MM.1S (cell line): ENCODE measurements at regions not wholly inside any gene's neighbourhood (a gene's known extent, or its start where the extent isn't known, plus 50 kb on each side); places are given as distances from the start of the nearest gene placed in this dataset.

Source experiments
- DNase-seq: peaks from one replicate; pipeline ENCODE4 v3.0.0-alpha.2; 2015
- H2AFZ ChIP-seq: fragments of 300-600 bp; sonication (generic); 2 replicates; pipeline ENCODE4 v1.6.0; 2016; ENCODE audit warnings: antibody characterized with exemption, low read length
- H3F3A ChIP-seq: fragments of 300-600 bp; sonication (generic); 2 replicates; pipeline ENCODE4 v1.6.1; 2016; ENCODE audit warnings: mild to moderate bottlenecking, antibody characterized with exemption, low read length, moderate library complexity, mixed read lengths; ENCODE audit not compliant: insufficient read depth
- H3K27ac ChIP-seq: fragments of 300-600 bp; sonication (generic); 2 replicates; pipeline ENCODE4 v1.5.1; 2016; ENCODE audit warnings: mild to moderate bottlenecking, low read length
- H3K27me3 ChIP-seq: fragments of 300-600 bp; sonication (generic); replicated peaks from 2 replicates; pipeline ENCODE4 v1.6.0; 2016; ENCODE audit warnings: low read length; ENCODE audit not compliant: insufficient read depth
- H3K36me3 ChIP-seq: fragments of 300-600 bp; sonication (generic); replicated peaks from 2 replicates; pipeline ENCODE4 v1.6.1; 2016; ENCODE audit warnings: mild to moderate bottlenecking, low read length, mixed read lengths; ENCODE audit not compliant: insufficient read depth
- H3K4me1 ChIP-seq: fragments of 300-600 bp; sonication (generic); 2 replicates; pipeline ENCODE4 v1.6.1; 2016; ENCODE audit warnings: low read length, mixed read lengths
- H3K4me2 ChIP-seq: fragments of 300-600 bp; sonication (generic); 2 replicates; pipeline ENCODE4 v1.6.0; 2016; ENCODE audit warnings: low read depth, low read length
- H3K4me3 ChIP-seq: fragments of 300-600 bp; sonication (generic); 2 replicates; pipeline ENCODE4 v1.5.1; 2016; ENCODE audit warnings: low read length, mixed read lengths
- H3K79me2 ChIP-seq: fragments of 300-600 bp; sonication (generic); 2 replicates; pipeline ENCODE4 v1.6.1; 2016; ENCODE audit warnings: mixed run types, low read length, mixed read lengths
- H3K9ac ChIP-seq: fragments of 300-600 bp; sonication (generic); 2 replicates; pipeline ENCODE4 v1.6.1; 2016; ENCODE audit warnings: low read length, mixed read lengths
- H3K9me2 ChIP-seq: fragments of 300-600 bp; sonication (generic); replicated peaks from 2 replicates; pipeline ENCODE4 v1.6.1; 2016; ENCODE audit warnings: mild to moderate bottlenecking, low read length, mixed read lengths; ENCODE audit not compliant: insufficient read depth
- H3K9me3 ChIP-seq: fragments of 300-600 bp; sonication (generic); replicated peaks from 2 replicates; pipeline ENCODE4 v1.6.1; 2016; ENCODE audit warnings: mild to moderate bottlenecking, low read length, mixed read lengths; ENCODE audit not compliant: insufficient read depth
- H4K20me1 ChIP-seq: fragments of 300-600 bp; sonication (generic); 2 replicates; pipeline ENCODE4 v1.6.1; 2016; ENCODE audit warnings: mild to moderate bottlenecking, low read length, moderate library complexity, mixed read lengths; ENCODE audit not compliant: insufficient read depth
- CTCF ChIP-seq: fragments of 300-600 bp; sonication (generic); IDR thresholded peaks from 2 replicates; pipeline ENCODE4 v1.5.1; 2016; ENCODE audit warnings: antibody characterized with exemption, low read length, mixed read lengths
- EZH2 ChIP-seq: fragments of 300-600 bp; sonication (generic); optimal IDR thresholded peaks from 2 replicates; pipeline ENCODE3; 2017; ENCODE audit warnings: low read depth, mild to moderate bottlenecking, antibody characterized with exemption, low read length, mixed read lengths
- EZH2phosphoT487 ChIP-seq: fragments of 300-600 bp; sonication (generic); IDR thresholded peaks from 2 replicates; pipeline ENCODE4 v1.6.1; 2018; ENCODE audit warnings: antibody characterized with exemption, low read length

- no peak for DNase-seq
- no peak overlapping the region for H3K4me2 ChIP-seq
- H3K36me3 ChIP-seq = no peaks in the 10 kb centered on the region
- no peak overlapping the region for H3K27ac ChIP-seq
- H3K27me3 ChIP-seq = no peaks in the 10 kb centered on the region
- H3F3A ChIP-seq = no peaks in the 10 kb centered on the region
- H2AFZ ChIP-seq = no peak overlapping the region
- TF ChIP-seq CTCF = no peak
- TF ChIP-seq EZH2phosphoT487 = no peak
- no peak for TF ChIP-seq EZH2
- no peaks in the 10 kb centered on the region for H4K20me1 ChIP-seq
- no peak overlapping the region for H3K4me3 ChIP-seq
- H3K4me1 ChIP-seq = no peaks in the 10 kb centered on the region
- H3K9me3 ChIP-seq = no peaks in the 10 kb centered on the region
- H3K9ac ChIP-seq = no peak overlapping the region
- no peaks in the 10 kb centered on the region for H3K9me2 ChIP-seq
- no peaks in the 10 kb centered on the region for H3K79me2 ChIP-seq
Measured at GRCh38 chr5:77832938-77833337, 56.8 kb upstream of the TBCA start.

GRCh38 chr5:77832166-77832770, 56.1 kb upstream of the TBCA start:
- H3K4me1 ChIP-seq = no peaks in the 10 kb centered on the region
- no peaks in the 10 kb centered on the region for H3K36me3 ChIP-seq
- H3K4me3 ChIP-seq = no peak overlapping the region
- no peaks in the 10 kb centered on the region for H3K9me2 ChIP-seq
- DNase-seq = no peak
- no peaks in the 10 kb centered on the region for H3K27me3 ChIP-seq
- H3K9me3 ChIP-seq = no peaks in the 10 kb centered on the region
- H3K27ac ChIP-seq = no peak overlapping the region
- H3K9ac ChIP-seq = no peak overlapping the region
- no peak overlapping the region for H2AFZ ChIP-seq
- no peaks in the 10 kb centered on the region for H3K79me2 ChIP-seq
- no peak overlapping the region for H3K4me2 ChIP-seq
- TF ChIP-seq EZH2phosphoT487 (no peak), EZH2 (no peak), CTCF (no peak)
- no peaks in the 10 kb centered on the region for H3F3A ChIP-seq
- H4K20me1 ChIP-seq = no peaks in the 10 kb centered on the region

GRCh38 chr5:77828445-77828844, 52.3 kb upstream of the TBCA start:
- H3K4me2 ChIP-seq = no peak overlapping the region
- H3K4me3 ChIP-seq = no peak overlapping the region
- H2AFZ ChIP-seq = no peak overlapping the region
- no peaks in the 10 kb centered on the region for H3K36me3 ChIP-seq
- no peaks in the 10 kb centered on the region for H3K27me3 ChIP-seq
- no peaks in the 10 kb centered on the region for H3K9me2 ChIP-seq
- no peaks in the 10 kb centered on the region for H3K79me2 ChIP-seq
- TF ChIP-seq EZH2 (no peak), CTCF (no peak), EZH2phosphoT487 (no peak)
- H3F3A ChIP-seq = no peaks in the 10 kb centered on the region
- no peaks in the 10 kb centered on the region for H3K9me3 ChIP-seq
- no peaks in the 10 kb centered on the region for H3K4me1 ChIP-seq
- no peak overlapping the region for H3K27ac ChIP-seq
- no peak overlapping the region for H3K9ac ChIP-seq
- DNase-seq = no peak
- H4K20me1 ChIP-seq = no peaks in the 10 kb centered on the region
